ENCODE measurements at regions not wholly inside any gene's neighbourhood (a gene's known extent, or its start where the extent isn't known, plus 50 kb on each side); places are given as distances from the start of the nearest gene placed in this dataset.

DNA sequence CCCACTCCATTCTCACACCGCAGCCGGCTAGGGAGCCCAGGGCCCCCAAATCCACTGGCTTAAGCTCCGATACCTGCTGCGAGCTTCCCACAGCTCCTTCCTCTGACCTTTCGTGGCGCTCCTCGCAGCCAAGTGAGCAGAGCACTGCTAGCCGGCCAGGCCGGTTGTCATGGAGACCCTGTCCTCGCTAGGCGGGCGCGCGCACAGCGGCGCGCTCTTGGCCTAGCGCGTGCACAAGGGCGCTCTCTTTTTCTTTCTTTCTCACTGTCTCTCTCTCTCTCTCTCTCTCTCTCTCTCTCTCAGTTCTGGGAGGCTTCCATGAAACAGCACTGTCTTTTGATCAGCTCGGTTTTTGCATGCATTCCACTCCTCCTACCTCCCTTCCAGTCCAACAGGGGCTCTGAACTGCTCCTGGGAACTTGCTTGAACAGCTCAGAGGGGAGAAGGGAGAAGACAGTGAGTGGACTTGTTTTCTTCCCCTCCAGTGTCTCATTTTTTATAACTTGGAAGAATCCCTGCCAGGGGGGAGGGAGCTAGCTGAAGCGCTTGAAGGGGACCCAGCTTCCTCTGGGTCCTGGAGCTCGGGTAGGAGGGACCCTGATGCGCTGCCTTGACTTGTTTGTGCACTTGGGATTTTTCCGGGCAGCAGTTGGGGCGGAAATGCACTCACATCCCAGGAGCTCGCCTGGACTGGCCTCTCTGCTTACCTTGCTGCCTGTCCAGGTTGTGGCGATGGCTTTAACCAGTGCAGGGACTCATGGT lies 100.3 kb upstream of the AKIP1 start:
- Histone ChIP-seq H3K9me3 (no peaks in the 10 kb centered on the region), H3K36me3 (no peaks in the 10 kb centered on the region), H3K4me1 (peaks cover 46 to 93% (median 61%) of the 10 kb centered on the region in 3 donors), H3K4me3 (peak overlapping the region; percentile 46 to 68 (median 58)), H3K27me3 (no peaks in the 10 kb centered on the region), H3K27ac (peak overlapping the region; percentile 88 to 95 (median 91))
- intact Hi-C loops (cut with DNase I): loop anchor here (10.0 kb wide), 1 partner anchor 116 kb away; no protein-coding TSS in a partner anchor
- no peak for DNase-seq
- WGBS, 2 donors: 2 to 10% methylated on average over 24 to 26 of the region's 28 CpGs
- TF ChIP-seq, protein P1, sequence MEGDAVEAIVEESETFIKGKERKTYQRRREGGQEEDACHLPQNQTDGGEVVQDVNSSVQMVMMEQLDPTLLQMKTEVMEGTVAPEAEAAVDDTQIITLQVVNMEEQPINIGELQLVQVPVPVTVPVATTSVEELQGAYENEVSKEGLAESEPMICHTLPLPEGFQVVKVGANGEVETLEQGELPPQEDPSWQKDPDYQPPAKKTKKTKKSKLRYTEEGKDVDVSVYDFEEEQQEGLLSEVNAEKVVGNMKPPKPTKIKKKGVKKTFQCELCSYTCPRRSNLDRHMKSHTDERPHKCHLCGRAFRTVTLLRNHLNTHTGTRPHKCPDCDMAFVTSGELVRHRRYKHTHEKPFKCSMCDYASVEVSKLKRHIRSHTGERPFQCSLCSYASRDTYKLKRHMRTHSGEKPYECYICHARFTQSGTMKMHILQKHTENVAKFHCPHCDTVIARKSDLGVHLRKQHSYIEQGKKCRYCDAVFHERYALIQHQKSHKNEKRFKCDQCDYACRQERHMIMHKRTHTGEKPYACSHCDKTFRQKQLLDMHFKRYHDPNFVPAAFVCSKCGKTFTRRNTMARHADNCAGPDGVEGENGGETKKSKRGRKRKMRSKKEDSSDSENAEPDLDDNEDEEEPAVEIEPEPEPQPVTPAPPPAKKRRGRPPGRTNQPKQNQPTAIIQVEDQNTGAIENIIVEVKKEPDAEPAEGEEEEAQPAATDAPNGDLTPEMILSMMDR (IDR thresholded peaks at IDR 0.05): peak in 1 of 6 experiments; percentile 6
- TF ChIP-seq POLR2A (IDR thresholded peaks at IDR 0.05): peak in 2 of 4 donors; percentile 72 to 75

DNA sequence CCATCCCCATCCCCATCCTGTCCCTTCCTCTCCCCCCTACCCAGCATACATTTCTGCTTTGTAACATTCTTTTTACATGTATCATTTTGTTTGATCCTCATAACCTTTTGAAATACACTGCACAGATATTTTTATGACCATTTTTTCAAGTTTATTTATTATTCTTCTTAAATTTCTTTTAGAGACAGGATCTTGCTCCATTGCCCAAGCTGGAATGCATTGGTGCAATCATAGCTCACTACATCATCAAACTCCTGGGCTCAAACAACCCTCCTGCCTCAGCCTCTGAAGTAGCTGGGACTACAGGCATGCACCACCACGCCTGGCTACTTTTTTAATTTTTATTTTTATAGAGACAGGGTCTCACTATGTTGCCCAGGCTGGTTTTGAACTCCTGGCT lies 99.4 kb upstream of the AKIP1 start:
- no peaks in the 10 kb centered on the region for H3K36me3 ChIP-seq
- no peak for TF ChIP-seq POLR2A (IDR thresholded peaks at IDR 0.05)
- TF ChIP-seq, protein P1 (IDR thresholded peaks at IDR 0.05): no peak
- H3K4me1 ChIP-seq: peaks cover 46 to 85% (median 55%) of the 10 kb centered on the region in 3 donors
- H3K4me3 ChIP-seq: peak overlapping the region in 1 of 4 donors; percentile 68
- no peak for DNase-seq
- WGBS, 2 donors: 33 to 56% methylated on average over 1 of the region's 1 CpG
- H3K9me3 ChIP-seq: no peaks in the 10 kb centered on the region
- peak overlapping the region; percentile 88 to 95 (median 91) for H3K27ac ChIP-seq
- H3K27me3 ChIP-seq: no peaks in the 10 kb centered on the region
- intact Hi-C loops (cut with DNase I): loop anchor here (10.0 kb wide), 1 partner anchor 117 kb away; no protein-coding TSS in a partner anchor

DNA sequence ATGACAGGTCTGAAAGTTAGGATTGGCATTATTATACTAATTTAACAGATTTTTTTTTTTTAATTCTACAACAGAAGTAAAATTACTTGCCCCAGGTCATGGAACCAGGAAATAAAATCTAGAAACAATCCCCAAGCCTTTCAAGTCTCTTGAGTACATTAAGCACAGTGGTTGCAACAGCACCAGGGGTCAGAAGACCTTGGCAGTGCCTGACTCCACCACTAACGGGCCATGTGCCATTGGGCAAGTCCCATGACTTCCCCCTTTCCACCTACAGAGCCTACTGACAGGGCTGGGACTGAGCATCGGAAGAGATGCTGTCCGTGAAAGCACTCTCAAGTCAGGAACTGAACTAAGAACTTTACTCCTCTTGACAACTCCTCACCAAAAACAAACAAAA lies 98.6 kb upstream of the AKIP1 start:
- Histone ChIP-seq H3K9me3 (no peaks in the 10 kb centered on the region), H3K4me1 (peaks cover 41 to 76% (median 49%) of the 10 kb centered on the region in 3 donors), H3K36me3 (no peaks in the 10 kb centered on the region), H3K27me3 (no peaks in the 10 kb centered on the region), H3K27ac (peak overlapping the region; percentile 57 to 95 (median 90)), H3K4me3 (no peak overlapping the region)
- 34 to 45% methylated on average over 3 of the region's 3 CpGs for WGBS, 2 donors
- no peak for DNase-seq
- intact Hi-C loops (cut with DNase I): loop anchor here (10.0 kb wide), 1 partner anchor 118 kb away; no protein-coding TSS in a partner anchor
- no peak for TF ChIP-seq POLR2A (IDR thresholded peaks at IDR 0.05)
- TF ChIP-seq, protein P1 (IDR thresholded peaks at IDR 0.05): peak in 2 of 6 experiments; percentile 7 to 17

DNA sequence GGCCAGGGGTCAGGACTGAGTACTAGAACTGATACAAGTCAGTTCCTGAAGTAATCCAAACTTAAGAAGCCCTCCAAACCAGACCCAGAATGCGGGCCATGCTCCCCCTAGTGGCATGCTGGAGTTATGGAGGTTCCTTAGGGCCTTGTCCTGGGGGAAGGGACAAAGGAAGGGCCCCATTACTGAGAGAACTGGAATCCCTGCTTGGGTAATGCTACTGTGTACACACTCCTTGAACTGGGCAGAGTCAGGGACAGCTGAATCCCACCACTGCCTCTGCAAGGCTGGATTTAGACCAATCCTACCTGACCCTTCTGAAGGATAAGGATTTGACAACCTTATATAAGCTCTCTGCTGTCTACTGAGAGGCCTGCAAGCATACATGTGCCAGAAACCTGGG lies 97.3 kb upstream of the AKIP1 start:
- H3K27ac ChIP-seq: peak overlapping the region; percentile 57 to 95 (median 81)
- WGBS, 2 donors: 25% methylated on average over 1 of the region's 1 CpG; no CpG with 5 or more reads in 1 of the 2 donors
- H3K4me1 ChIP-seq: peaks cover 30 to 64% (median 40%) of the 10 kb centered on the region in 3 donors
- H3K27me3 ChIP-seq: no peaks in the 10 kb centered on the region
- no peaks in the 10 kb centered on the region for H3K9me3 ChIP-seq
- H3K4me3 ChIP-seq: no peak overlapping the region
- intact Hi-C loops (cut with DNase I): loop anchor here (10.0 kb wide), 1 partner anchor 119 kb away; no protein-coding TSS in a partner anchor
- TF ChIP-seq POLR2A (IDR thresholded peaks at IDR 0.05): no peak
- TF ChIP-seq, protein P1 (IDR thresholded peaks at IDR 0.05): peak; percentile 69 to 87 (median 78)
- no peaks in the 10 kb centered on the region for H3K36me3 ChIP-seq
- DNase-seq: no peak
